Fibroblast of lung (primary cell): ENCODE measurements at regions not wholly inside any gene's neighbourhood (a gene's known extent, or its start where the extent isn't known, plus 50 kb on each side); places are given as distances from the start of the nearest gene placed in this dataset.

Experiments
- DNase-seq, 2 donors: peaks; one replicate each; pipeline versions ENCODE4 v3.0.0 to v3.0.0-alpha.2; 2010; ENCODE audit warnings: low read depth in 2 of 2
- H2AFZ ChIP-seq: 2 replicates; pipeline ENCODE4 v1.5.1; 2012; ENCODE audit warnings: low read length, control low read depth, inconsistent platforms
- H3K27ac ChIP-seq: 2 replicates; pipeline ENCODE4 v1.5.1; 2011; ENCODE audit warnings: low read length, control low read depth; ENCODE audit not compliant: insufficient read depth
- H3K27me3 ChIP-seq: 2 replicates; pipeline ENCODE4 v1.5.1; 2011; ENCODE audit warnings: mild to moderate bottlenecking, low read length; ENCODE audit not compliant: control insufficient read depth, insufficient read depth
- H3K36me3 ChIP-seq: 2 replicates; pipeline ENCODE4 v1.5.1; 2011; ENCODE audit warnings: low read length; ENCODE audit not compliant: control insufficient read depth, insufficient read depth
- H3K4me1 ChIP-seq: 2 replicates; pipeline ENCODE4 v1.5.1; 2011; ENCODE audit warnings: low read length; ENCODE audit not compliant: control insufficient read depth, insufficient read depth; ENCODE audit errors: extremely low read depth
- H3K4me2 ChIP-seq: 2 replicates; pipeline ENCODE4 v1.5.1; 2011; ENCODE audit warnings: low read length, control low read depth; ENCODE audit not compliant: insufficient read depth; ENCODE audit errors: extremely low read depth
- H3K4me3 ChIP-seq, 4 experiments: fragments of 200-600 bp in 1 of 4; sonication (generic) in 1 of 4; replicated peaks in 1 of 4; 2 replicates each; pipeline ENCODE4 v1.5.1; 2011 to 2016; ENCODE audit warnings: low read length in 4 of 4, low read depth in 3 of 4, mild to moderate bottlenecking in 3 of 4, control low read depth in 2 of 4, inconsistent platforms in 1 of 4, mixed read lengths in 1 of 4; ENCODE audit not compliant: insufficient read depth in 1 of 4; ENCODE audit errors: control extremely low read depth in 1 of 4
- H3K79me2 ChIP-seq: 2 replicates; pipeline ENCODE4 v1.5.1; 2012; ENCODE audit warnings: mild to moderate bottlenecking, low read length, inconsistent platforms; ENCODE audit not compliant: control insufficient read depth, insufficient read depth
- H3K9ac ChIP-seq: 2 replicates; pipeline ENCODE4 v1.5.1; 2011; ENCODE audit warnings: mild to moderate bottlenecking, low read length, control low read depth; ENCODE audit not compliant: insufficient read depth
- H3K9me3 ChIP-seq: 2 replicates; pipeline ENCODE4 v1.5.1; 2012; ENCODE audit warnings: low read depth, low read length; ENCODE audit not compliant: control insufficient read depth, insufficient read depth
- H4K20me1 ChIP-seq: 2 replicates; pipeline ENCODE4 v1.5.1; 2011; ENCODE audit warnings: low read length; ENCODE audit not compliant: control insufficient read depth, insufficient read depth; ENCODE audit errors: extremely low read depth
- CTCF ChIP-seq, 2 donors: IDR thresholded peaks in 1 of 2; conservative IDR thresholded peaks in 1 of 2; 1 replicate in 1 of 2; 2 replicates in 1 of 2; pipeline ENCODE4 v1.5.1; 2011 to 2012; ENCODE audit warnings: low read length in 2 of 2, control low read depth in 1 of 2, inconsistent platforms in 1 of 2, low read depth in 1 of 2, mild to moderate bottlenecking in 1 of 2
- EZH2 ChIP-seq: IDR thresholded peaks from 2 replicates; pipeline ENCODE4 v1.5.1; 2012; ENCODE audit warnings: low read length, control low read depth, mild to moderate bottlenecking; ENCODE audit errors: missing control alignments

GRCh38 chr11:98100689-98101088, 920.1 kb upstream of the CNTN5 start:
- H3K4me1 ChIP-seq = no peaks in the 10 kb centered on the region
- no peak for DNase-seq
- no peak overlapping the region for H3K9ac ChIP-seq
- H3K9me3 ChIP-seq = no peaks in the 10 kb centered on the region
- no peaks in the 10 kb centered on the region for H3K27me3 ChIP-seq
- H3K4me2 ChIP-seq = no peak overlapping the region
- no peak overlapping the region for H2AFZ ChIP-seq
- H3K36me3 ChIP-seq = no peaks in the 10 kb centered on the region
- H3K4me3 ChIP-seq = no peak overlapping the region
- no peaks in the 10 kb centered on the region for H3K79me2 ChIP-seq
- no peaks in the 10 kb centered on the region for H4K20me1 ChIP-seq
- TF ChIP-seq CTCF (conservative IDR thresholded peaks at IDR 0.05 in 1 of 2, IDR thresholded peaks at IDR 0.05 in 1 of 2; ENCODE audit: low read depth in 1 of 2, low read length in 2 of 2) (no peak), EZH2 (no peak)
- no peak overlapping the region for H3K27ac ChIP-seq

- H3K4me1 ChIP-seq = no peaks in the 10 kb centered on the region
- no peaks in the 10 kb centered on the region for H4K20me1 ChIP-seq
- H3K27ac ChIP-seq = no peak overlapping the region
- H2AFZ ChIP-seq = no peak overlapping the region
- no peak overlapping the region for H3K9ac ChIP-seq
- H3K79me2 ChIP-seq = no peaks in the 10 kb centered on the region
- H3K9me3 ChIP-seq = no peaks in the 10 kb centered on the region
- H3K27me3 ChIP-seq = no peaks in the 10 kb centered on the region
- no peak overlapping the region for H3K4me2 ChIP-seq
- H3K4me3 ChIP-seq = no peak overlapping the region
- no peak for DNase-seq
- no peaks in the 10 kb centered on the region for H3K36me3 ChIP-seq
- TF ChIP-seq EZH2 = no peak
- no peak for TF ChIP-seq CTCF (conservative IDR thresholded peaks at IDR 0.05 in 1 of 2, IDR thresholded peaks at IDR 0.05 in 1 of 2; ENCODE audit: low read depth in 1 of 2, low read length in 2 of 2)
Measured at GRCh38 chr11:98101329-98101728, 919.4 kb upstream of the CNTN5 start.

- no peak overlapping the region for H2AFZ ChIP-seq
- no peak for DNase-seq
- no peak overlapping the region for H3K4me3 ChIP-seq
- no peak overlapping the region for H3K27ac ChIP-seq
- H3K79me2 ChIP-seq = no peaks in the 10 kb centered on the region
- H3K4me1 ChIP-seq = no peaks in the 10 kb centered on the region
- no peak for TF ChIP-seq EZH2
- TF ChIP-seq CTCF (conservative IDR thresholded peaks at IDR 0.05 in 1 of 2, IDR thresholded peaks at IDR 0.05 in 1 of 2; ENCODE audit: low read depth in 1 of 2, low read length in 2 of 2) = no peak
- no peaks in the 10 kb centered on the region for H3K27me3 ChIP-seq
- no peak overlapping the region for H3K9ac ChIP-seq
- no peaks in the 10 kb centered on the region for H4K20me1 ChIP-seq
- no peaks in the 10 kb centered on the region for H3K36me3 ChIP-seq
- H3K9me3 ChIP-seq = no peaks in the 10 kb centered on the region
- H3K4me2 ChIP-seq = no peak overlapping the region
Measured at GRCh38 chr11:98104249-98104648, 916.5 kb upstream of the CNTN5 start.
